H9 (cell line): ENCODE measurements at regions not wholly inside any gene's neighbourhood (a gene's known extent, or its start where the extent isn't known, plus 50 kb on each side); places are given as distances from the start of the nearest gene placed in this dataset.

Experiments used
- DNase-seq: peaks from one replicate; pipeline ENCODE4 v3.0.0-alpha.2; 2017
- H2AFZ ChIP-seq: one replicate; pipeline ENCODE4 v1.6.1; 2013; ENCODE audit warnings: mild to moderate bottlenecking, low read length, control low read depth, moderate library complexity
- H2AK5ac ChIP-seq: 2 replicates; pipeline ENCODE4 v1.6.1; 2013; ENCODE audit warnings: low read length, control low read depth, mixed read lengths; ENCODE audit not compliant: insufficient read length
- H2BK120ac ChIP-seq: one replicate; pipeline ENCODE4 v1.6.1; 2013; ENCODE audit warnings: low read depth, mild to moderate bottlenecking, low read length, control low read depth, inconsistent platforms; ENCODE audit not compliant: poor library complexity, severe bottlenecking
- H2BK12ac ChIP-seq: 2 replicates; pipeline ENCODE4 v1.6.1; 2013; ENCODE audit warnings: low read length, control low read depth, mixed read lengths, low read depth; ENCODE audit not compliant: insufficient read length
- H2BK15ac ChIP-seq: 2 replicates; pipeline ENCODE4 v1.6.1; 2013; ENCODE audit warnings: low read depth, low read length, control low read depth
- H2BK20ac ChIP-seq: one replicate; pipeline ENCODE4 v1.6.1; 2013; ENCODE audit warnings: low read depth, mild to moderate bottlenecking, low read length, control low read depth, inconsistent platforms; ENCODE audit not compliant: poor library complexity, severe bottlenecking
- H2BK5ac ChIP-seq: 2 replicates; pipeline ENCODE4 v1.6.1; 2013; ENCODE audit warnings: low read length, control low read depth, mixed read lengths; ENCODE audit not compliant: insufficient read length
- H3K14ac ChIP-seq: 2 replicates; pipeline ENCODE4 v1.6.1; 2013; ENCODE audit warnings: low read length, control low read depth; ENCODE audit not compliant: insufficient read depth
- H3K18ac ChIP-seq: 2 replicates; pipeline ENCODE4 v1.6.1; 2013; ENCODE audit warnings: low read depth, mild to moderate bottlenecking, mixed read lengths, low read length, control low read depth; ENCODE audit not compliant: insufficient read length
- H3K23ac ChIP-seq: 2 replicates; pipeline ENCODE4 v1.6.1; 2013; ENCODE audit warnings: low read length, control low read depth, mixed read lengths, low read depth; ENCODE audit not compliant: insufficient read length
- H3K23me2 ChIP-seq: 2 replicates; pipeline ENCODE4 v1.6.1; 2013; ENCODE audit warnings: low read depth, mild to moderate bottlenecking, mixed read lengths, low read length, control low read depth; ENCODE audit not compliant: insufficient read length, poor library complexity, severe bottlenecking
- H3K27ac ChIP-seq: 2 replicates; pipeline ENCODE4 v1.5.1; 2013; ENCODE audit warnings: low read length, control low read depth, mixed read lengths, low read depth; ENCODE audit not compliant: insufficient read length
- H3K27me3 ChIP-seq: 2 replicates; pipeline ENCODE4 v1.6.1; 2013; ENCODE audit warnings: low read length, control low read depth, inconsistent platforms; ENCODE audit not compliant: insufficient read depth
- H3K4ac ChIP-seq: 2 replicates; pipeline ENCODE4 v1.6.1; 2013; ENCODE audit warnings: low read depth, mild to moderate bottlenecking, control low read depth, inconsistent platforms, low read length, moderate library complexity
- H3K4me1 ChIP-seq: 2 replicates; pipeline ENCODE4 v1.6.1; 2013; ENCODE audit warnings: low read length, control low read depth, inconsistent platforms; ENCODE audit not compliant: insufficient read depth
- H3K4me2 ChIP-seq: 2 replicates; pipeline ENCODE4 v1.6.1; 2013; ENCODE audit warnings: low read length, control low read depth, mixed read lengths; ENCODE audit not compliant: insufficient read length, insufficient read depth
- H3K56ac ChIP-seq: 2 replicates; pipeline ENCODE4 v1.6.1; 2013; ENCODE audit warnings: low read depth, mild to moderate bottlenecking, mixed read lengths, low read length, control low read depth; ENCODE audit not compliant: insufficient read length
- H3K79me1 ChIP-seq: 2 replicates; pipeline ENCODE4 v1.6.1; 2013; ENCODE audit warnings: low read depth, mild to moderate bottlenecking, moderate library complexity, low read length, control low read depth, inconsistent platforms; ENCODE audit not compliant: insufficient read depth, poor library complexity, severe bottlenecking
- H3K79me2 ChIP-seq: 2 replicates; pipeline ENCODE4 v1.6.1; 2013; ENCODE audit warnings: low read length, control low read depth, inconsistent platforms; ENCODE audit not compliant: insufficient read depth
- H3K9ac ChIP-seq: 2 replicates; pipeline ENCODE4 v1.6.1; 2013; ENCODE audit warnings: low read length, control low read depth, mixed read lengths; ENCODE audit not compliant: insufficient read length; ENCODE audit errors: extremely low read depth
- H3K9me3 ChIP-seq: one replicate; pipeline ENCODE4 v1.6.1; 2013; ENCODE audit warnings: low read depth, low read length, inconsistent platforms; ENCODE audit not compliant: control insufficient read depth
- H3T11ph ChIP-seq: one replicate; pipeline ENCODE4 v1.6.1; 2013; ENCODE audit warnings: mild to moderate bottlenecking, low read length, control low read depth, inconsistent platforms
- H4K20me1 ChIP-seq: one replicate; pipeline ENCODE4 v1.6.1; 2013; ENCODE audit not compliant: control insufficient read depth, insufficient read length, insufficient read depth
- H4K5ac ChIP-seq: 2 replicates; pipeline ENCODE4 v1.6.1; 2013; ENCODE audit warnings: low read depth, mild to moderate bottlenecking, mixed read lengths, low read length, control low read depth; ENCODE audit not compliant: insufficient read length
- H4K8ac ChIP-seq: replicated peaks from 2 replicates; pipeline ENCODE4 v1.6.1; 2013; ENCODE audit warnings: low read length, control low read depth, mixed read lengths, low read depth; ENCODE audit not compliant: insufficient read length
- H4K91ac ChIP-seq: 2 replicates; pipeline ENCODE4 v1.6.1; 2013; ENCODE audit warnings: low read depth, mild to moderate bottlenecking, moderate library complexity, mixed read lengths, low read length, control low read depth; ENCODE audit not compliant: insufficient read length
- H3K27ac Mint-ChIP-seq, 3 experiments: 2 replicates in 2 of 3; 3 replicates in 1 of 3; pipeline ENCODE4 v1.8.0; 2020 to 2021; ENCODE audit warnings: mixed read lengths in 3 of 3, mild to moderate bottlenecking in 1 of 3, moderate library complexity in 1 of 3
- H3K27me3 Mint-ChIP-seq: 2 replicates; pipeline ENCODE4 v1.8.0; 2021; ENCODE audit warnings: low read depth, mild to moderate bottlenecking, moderate library complexity, mixed read lengths
- H3K36me3 Mint-ChIP-seq, 3 experiments: 2 replicates in 2 of 3; 3 replicates in 1 of 3; pipeline ENCODE4 v1.8.0; 2020 to 2021; ENCODE audit warnings: low read depth in 3 of 3, mixed read lengths in 3 of 3; ENCODE audit not compliant: insufficient read depth in 1 of 3
- H3K4me1 Mint-ChIP-seq, 2 experiments: 2 replicates each; pipeline ENCODE4 v1.8.0; 2020; ENCODE audit warnings: mixed read lengths in 2 of 2
- H3K4me3 Mint-ChIP-seq, 2 experiments: 2 replicates in 1 of 2; 3 replicates in 1 of 2; pipeline ENCODE4 v1.8.0; 2020 to 2021; ENCODE audit warnings: mild to moderate bottlenecking in 2 of 2, mixed read lengths in 2 of 2, moderate library complexity in 1 of 2
- H3K9me3 Mint-ChIP-seq, 2 experiments: 2 replicates in 1 of 2; 3 replicates in 1 of 2; pipeline ENCODE4 v1.8.0; 2020; ENCODE audit warnings: mild to moderate bottlenecking in 2 of 2, mixed read lengths in 2 of 2, moderate library complexity in 1 of 2
- WGBS: extraction: QIAGEN DNeasy Blood & Tissue Kit; methylation state at CpG from one replicate; pipeline ENCODE4 v1.1.7; 2013; ENCODE audit warnings: missing lambda C conversion rate, low lambda C conversion rate, mixed read lengths; ENCODE audit not compliant: insufficient read length; ENCODE audit errors: extremely low coverage; 5-methylcytosine and 5-hydroxymethylcytosine counted together
- TF ChIP-seq, protein P1 (sequence below): fragments of 200-600 bp; sonication (generic); conservative IDR thresholded peaks from 3 replicates; pipeline ENCODE4 v1.8.0; 2021; ENCODE audit warnings: antibody characterized with exemption, mild to moderate bottlenecking

DNA sequence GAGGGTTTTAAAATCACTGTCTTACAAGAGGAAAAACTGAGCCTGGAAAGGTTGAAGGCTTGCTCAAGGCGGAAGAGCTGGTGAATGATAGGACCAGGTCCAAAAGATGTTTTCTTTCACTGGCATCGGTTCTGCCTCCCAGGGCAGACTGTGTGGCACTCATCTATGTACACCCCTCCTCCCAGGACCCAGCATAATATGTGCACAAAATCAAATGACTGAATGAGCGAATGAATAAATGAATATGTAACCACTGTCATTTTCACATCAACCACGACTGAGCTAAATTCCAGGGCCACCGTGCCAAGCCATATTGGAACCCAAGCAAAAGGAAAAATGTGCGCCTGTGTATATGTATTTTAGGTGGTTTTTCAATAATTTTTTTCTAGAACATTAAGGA, 99.3 kb upstream of the ZBTB40 start:
- Histone ChIP-seq H2BK20ac (no peak overlapping the region), H3K4me2 (no peak overlapping the region), H3K14ac (no peak overlapping the region), H2BK5ac (no peak overlapping the region), H4K20me1 (no peaks in the 10 kb centered on the region), H2AFZ (no peak overlapping the region), H4K5ac (no peak overlapping the region), H3K9me3 (no peaks in the 10 kb centered on the region), H4K8ac (no peak overlapping the region), H2AK5ac (no peak overlapping the region), H3K23ac (no peak overlapping the region), H3K4ac (no peak overlapping the region), H4K91ac (no peak overlapping the region), H3K9ac (no peak overlapping the region), H3K79me2 (no peaks in the 10 kb centered on the region), H2BK12ac (no peak overlapping the region), H3K23me2 (peaks cover 3% of the 10 kb centered on the region), H2BK120ac (no peak overlapping the region), H2BK15ac (no peak overlapping the region), H3K18ac (no peak overlapping the region), H3K27me3 (no peaks in the 10 kb centered on the region), H3K4me1 (peaks cover 3% of the 10 kb centered on the region; the same call in 1 of the 2 replicates), H3T11ph (no peak overlapping the region), H3K79me1 (no peaks in the 10 kb centered on the region), H3K56ac (no peak overlapping the region), H3K27ac (no peak overlapping the region)
- TF ChIP-seq, protein P1, sequence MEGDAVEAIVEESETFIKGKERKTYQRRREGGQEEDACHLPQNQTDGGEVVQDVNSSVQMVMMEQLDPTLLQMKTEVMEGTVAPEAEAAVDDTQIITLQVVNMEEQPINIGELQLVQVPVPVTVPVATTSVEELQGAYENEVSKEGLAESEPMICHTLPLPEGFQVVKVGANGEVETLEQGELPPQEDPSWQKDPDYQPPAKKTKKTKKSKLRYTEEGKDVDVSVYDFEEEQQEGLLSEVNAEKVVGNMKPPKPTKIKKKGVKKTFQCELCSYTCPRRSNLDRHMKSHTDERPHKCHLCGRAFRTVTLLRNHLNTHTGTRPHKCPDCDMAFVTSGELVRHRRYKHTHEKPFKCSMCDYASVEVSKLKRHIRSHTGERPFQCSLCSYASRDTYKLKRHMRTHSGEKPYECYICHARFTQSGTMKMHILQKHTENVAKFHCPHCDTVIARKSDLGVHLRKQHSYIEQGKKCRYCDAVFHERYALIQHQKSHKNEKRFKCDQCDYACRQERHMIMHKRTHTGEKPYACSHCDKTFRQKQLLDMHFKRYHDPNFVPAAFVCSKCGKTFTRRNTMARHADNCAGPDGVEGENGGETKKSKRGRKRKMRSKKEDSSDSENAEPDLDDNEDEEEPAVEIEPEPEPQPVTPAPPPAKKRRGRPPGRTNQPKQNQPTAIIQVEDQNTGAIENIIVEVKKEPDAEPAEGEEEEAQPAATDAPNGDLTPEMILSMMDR: no peak
- no CpG with 5 or more reads among the region's 6 CpGs for WGBS
- no peak overlapping the region for H3K27ac Mint-ChIP-seq
- peaks cover 12% of the 10 kb centered on the region for H3K27me3 Mint-ChIP-seq
- DNase-seq: no peak
- H3K36me3 Mint-ChIP-seq: peaks cover 0 to 3% (median 0%) of the 10 kb centered on the region in 3 experiments; a peak in 2 of 7 replicates
- peaks cover 21 to 35% of the 10 kb centered on the region in 2 experiments for H3K4me1 Mint-ChIP-seq
- peaks cover 2 to 3% of the 10 kb centered on the region in 2 experiments; a peak in 2 of 5 replicates for H3K9me3 Mint-ChIP-seq
- no peak overlapping the region for H3K4me3 Mint-ChIP-seq
